ENCODE measurements at regions not wholly inside any gene's neighbourhood (a gene's known extent, or its start where the extent isn't known, plus 50 kb on each side); places are given as distances from the start of the nearest gene placed in this dataset.

- Histone ChIP-seq H3K36me3 (ENCODE audit: control insufficient read depth, insufficient read depth, low read length) (no peaks in the 10 kb centered on the region), H3K27me3 (ENCODE audit: control insufficient read depth, insufficient read depth, low read length) (no peaks in the 10 kb centered on the region), H3K4me3 (ENCODE audit: low read length) (no peak overlapping the region), H3K9me3 (ENCODE audit: control insufficient read depth, low read length) (no peaks in the 10 kb centered on the region), H3K9ac (ENCODE audit: low read length) (no peak overlapping the region), H3K4me1 (ENCODE audit: control insufficient read depth, insufficient read depth, low read length) (peaks cover 82% of the 10 kb centered on the region)
These were observed 391.3 kb downstream of the GADD45G start for GRCh38 chr9:89996116-89996515.

GRCh38 chr9:89996773-89997172, 392.0 kb downstream of the GADD45G start:
- no peaks in the 10 kb centered on the region for H3K36me3 ChIP-seq (ENCODE audit: control insufficient read depth, insufficient read depth, low read length)
- no peaks in the 10 kb centered on the region for H3K9me3 ChIP-seq (ENCODE audit: control insufficient read depth, low read length)
- H3K27me3 ChIP-seq (ENCODE audit: control insufficient read depth, insufficient read depth, low read length) = no peaks in the 10 kb centered on the region
- H3K9ac ChIP-seq (ENCODE audit: low read length) = no peak overlapping the region
- no peak overlapping the region for H3K4me3 ChIP-seq (ENCODE audit: low read length)
- H3K4me1 ChIP-seq (ENCODE audit: control insufficient read depth, insufficient read depth, low read length) = peaks cover 82% of the 10 kb centered on the region

- Histone ChIP-seq H3K9ac (ENCODE audit: low read length) (no peak overlapping the region), H3K27me3 (ENCODE audit: control insufficient read depth, insufficient read depth, low read length) (no peaks in the 10 kb centered on the region), H3K9me3 (ENCODE audit: control insufficient read depth, low read length) (no peaks in the 10 kb centered on the region), H3K4me1 (ENCODE audit: control insufficient read depth, insufficient read depth, low read length) (peaks cover 80% of the 10 kb centered on the region), H3K36me3 (ENCODE audit: control insufficient read depth, insufficient read depth, low read length) (no peaks in the 10 kb centered on the region), H3K4me3 (ENCODE audit: low read length) (no peak overlapping the region)
These were observed 393.8 kb downstream of the GADD45G start for GRCh38 chr9:89998633-89999032.

GRCh38 chr9:89999176-89999533, 394.3 kb downstream of the GADD45G start:
- H3K9me3 ChIP-seq (ENCODE audit: control insufficient read depth, low read length) = no peaks in the 10 kb centered on the region
- H3K9ac ChIP-seq (ENCODE audit: low read length) = peak overlapping the region; percentile 69
- H3K4me3 ChIP-seq (ENCODE audit: low read length) = peak overlapping the region; percentile 20
- H3K36me3 ChIP-seq (ENCODE audit: control insufficient read depth, insufficient read depth, low read length) = no peaks in the 10 kb centered on the region
- no peaks in the 10 kb centered on the region for H3K27me3 ChIP-seq (ENCODE audit: control insufficient read depth, insufficient read depth, low read length)
- H3K4me1 ChIP-seq (ENCODE audit: control insufficient read depth, insufficient read depth, low read length) = peaks cover 75% of the 10 kb centered on the region

- H3K4me1 ChIP-seq (ENCODE audit: control insufficient read depth, insufficient read depth, low read length) = peaks cover 69% of the 10 kb centered on the region
- H3K4me3 ChIP-seq (ENCODE audit: low read length) = peak overlapping the region; percentile 20
- peak overlapping the region; percentile 69 for H3K9ac ChIP-seq (ENCODE audit: low read length)
- H3K27me3 ChIP-seq (ENCODE audit: control insufficient read depth, insufficient read depth, low read length) = no peaks in the 10 kb centered on the region
- no peaks in the 10 kb centered on the region for H3K36me3 ChIP-seq (ENCODE audit: control insufficient read depth, insufficient read depth, low read length)
- no peaks in the 10 kb centered on the region for H3K9me3 ChIP-seq (ENCODE audit: control insufficient read depth, low read length)
These were observed 394.9 kb downstream of the GADD45G start for GRCh38 chr9:89999534-90000370.

- H3K9ac ChIP-seq (ENCODE audit: low read length) = peak overlapping the region; percentile 3
- no peaks in the 10 kb centered on the region for H3K36me3 ChIP-seq (ENCODE audit: control insufficient read depth, insufficient read depth, low read length)
- no peaks in the 10 kb centered on the region for H3K27me3 ChIP-seq (ENCODE audit: control insufficient read depth, insufficient read depth, low read length)
- H3K4me3 ChIP-seq (ENCODE audit: low read length) = peak overlapping the region; percentile 20
- no peaks in the 10 kb centered on the region for H3K9me3 ChIP-seq (ENCODE audit: control insufficient read depth, low read length)
- H3K4me1 ChIP-seq (ENCODE audit: control insufficient read depth, insufficient read depth, low read length) = peaks cover 66% of the 10 kb centered on the region
These were observed 396.1 kb downstream of the GADD45G start for GRCh38 chr9:90000925-90001324.

GRCh38 chr9:90001747-90002146, 396.9 kb downstream of the GADD45G start:
- no peak overlapping the region for H3K4me3 ChIP-seq (ENCODE audit: low read length)
- H3K9me3 ChIP-seq (ENCODE audit: control insufficient read depth, low read length) = no peaks in the 10 kb centered on the region
- H3K36me3 ChIP-seq (ENCODE audit: control insufficient read depth, insufficient read depth, low read length) = no peaks in the 10 kb centered on the region
- no peaks in the 10 kb centered on the region for H3K27me3 ChIP-seq (ENCODE audit: control insufficient read depth, insufficient read depth, low read length)
- no peak overlapping the region for H3K9ac ChIP-seq (ENCODE audit: low read length)
- peaks cover 62% of the 10 kb centered on the region for H3K4me1 ChIP-seq (ENCODE audit: control insufficient read depth, insufficient read depth, low read length)

- H3K27me3 ChIP-seq (ENCODE audit: control insufficient read depth, insufficient read depth, low read length) = no peaks in the 10 kb centered on the region
- no peak overlapping the region for H3K9ac ChIP-seq (ENCODE audit: low read length)
- no peaks in the 10 kb centered on the region for H3K36me3 ChIP-seq (ENCODE audit: control insufficient read depth, insufficient read depth, low read length)
- H3K4me3 ChIP-seq (ENCODE audit: low read length) = no peak overlapping the region
- H3K4me1 ChIP-seq (ENCODE audit: control insufficient read depth, insufficient read depth, low read length) = peaks cover 60% of the 10 kb centered on the region
- H3K9me3 ChIP-seq (ENCODE audit: control insufficient read depth, low read length) = no peaks in the 10 kb centered on the region
These were observed 397.8 kb downstream of the GADD45G start for GRCh38 chr9:90002397-90003271.

GRCh38 chr9:90005388-90005787, 400.6 kb downstream of the GADD45G start:
- Histone ChIP-seq H3K9ac (ENCODE audit: low read length) (no peak overlapping the region), H3K27me3 (ENCODE audit: control insufficient read depth, insufficient read depth, low read length) (no peaks in the 10 kb centered on the region), H3K4me1 (ENCODE audit: control insufficient read depth, insufficient read depth, low read length) (peaks cover 54% of the 10 kb centered on the region), H3K4me3 (ENCODE audit: low read length) (no peak overlapping the region), H3K36me3 (ENCODE audit: control insufficient read depth, insufficient read depth, low read length) (no peaks in the 10 kb centered on the region), H3K9me3 (ENCODE audit: control insufficient read depth, low read length) (no peaks in the 10 kb centered on the region)

GRCh38 chr9:90007516-90008440, 403.0 kb downstream of the GADD45G start:
- no peaks in the 10 kb centered on the region for H3K36me3 ChIP-seq (ENCODE audit: control insufficient read depth, insufficient read depth, low read length)
- H3K4me3 ChIP-seq (ENCODE audit: low read length) = no peak overlapping the region
- no peaks in the 10 kb centered on the region for H3K27me3 ChIP-seq (ENCODE audit: control insufficient read depth, insufficient read depth, low read length)
- H3K9me3 ChIP-seq (ENCODE audit: control insufficient read depth, low read length) = no peaks in the 10 kb centered on the region
- H3K4me1 ChIP-seq (ENCODE audit: control insufficient read depth, insufficient read depth, low read length) = peaks cover 31% of the 10 kb centered on the region
- H3K9ac ChIP-seq (ENCODE audit: low read length) = no peak overlapping the region

- H3K4me3 ChIP-seq (ENCODE audit: low read length) = no peak overlapping the region
- H3K27me3 ChIP-seq (ENCODE audit: control insufficient read depth, insufficient read depth, low read length) = no peaks in the 10 kb centered on the region
These were observed 404.6 kb downstream of the GADD45G start for GRCh38 chr9:90009447-90009846.

More at GRCh38 chr9:90009447-90009846, 404.6 kb downstream of the GADD45G start:
- no peaks in the 10 kb centered on the region for H3K36me3 ChIP-seq (ENCODE audit: control insufficient read depth, insufficient read depth, low read length)
- peaks cover 26% of the 10 kb centered on the region for H3K4me1 ChIP-seq (ENCODE audit: control insufficient read depth, insufficient read depth, low read length)
- no peaks in the 10 kb centered on the region for H3K9me3 ChIP-seq (ENCODE audit: control insufficient read depth, low read length)
- H3K9ac ChIP-seq (ENCODE audit: low read length) = no peak overlapping the region
